ENCODE measurements at regions not wholly inside any gene's neighbourhood (a gene's known extent, or its start where the extent isn't known, plus 50 kb on each side); places are given as distances from the start of the nearest gene placed in this dataset.

- no peak for TF ChIP-seq MAFK (IDR thresholded peaks at IDR 0.05; ENCODE audit: low read depth, low read length)
- TF ChIP-seq, protein P1, sequence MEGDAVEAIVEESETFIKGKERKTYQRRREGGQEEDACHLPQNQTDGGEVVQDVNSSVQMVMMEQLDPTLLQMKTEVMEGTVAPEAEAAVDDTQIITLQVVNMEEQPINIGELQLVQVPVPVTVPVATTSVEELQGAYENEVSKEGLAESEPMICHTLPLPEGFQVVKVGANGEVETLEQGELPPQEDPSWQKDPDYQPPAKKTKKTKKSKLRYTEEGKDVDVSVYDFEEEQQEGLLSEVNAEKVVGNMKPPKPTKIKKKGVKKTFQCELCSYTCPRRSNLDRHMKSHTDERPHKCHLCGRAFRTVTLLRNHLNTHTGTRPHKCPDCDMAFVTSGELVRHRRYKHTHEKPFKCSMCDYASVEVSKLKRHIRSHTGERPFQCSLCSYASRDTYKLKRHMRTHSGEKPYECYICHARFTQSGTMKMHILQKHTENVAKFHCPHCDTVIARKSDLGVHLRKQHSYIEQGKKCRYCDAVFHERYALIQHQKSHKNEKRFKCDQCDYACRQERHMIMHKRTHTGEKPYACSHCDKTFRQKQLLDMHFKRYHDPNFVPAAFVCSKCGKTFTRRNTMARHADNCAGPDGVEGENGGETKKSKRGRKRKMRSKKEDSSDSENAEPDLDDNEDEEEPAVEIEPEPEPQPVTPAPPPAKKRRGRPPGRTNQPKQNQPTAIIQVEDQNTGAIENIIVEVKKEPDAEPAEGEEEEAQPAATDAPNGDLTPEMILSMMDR (IDR thresholded peaks at IDR 0.05; ENCODE audit: control extremely low read depth in 1 of 3, insufficient read depth in 1 of 3, low read depth in 1 of 3, low read length in 3 of 3), result no peak
Measured at GRCh38 chr14:51504669-51505068, 147.0 kb upstream of the FRMD6 start (continued).

Measured in H1 (cell line).